DMS53 treated with DMSO at 0.1 percent for 48 hours (cell line): ENCODE measurements at regions not wholly inside any gene's neighbourhood (a gene's known extent, or its start where the extent isn't known, plus 50 kb on each side); places are given as distances from the start of the nearest gene placed in this dataset.
"Not testable (repeated sequence)": the region's sequence is repeated elsewhere in the genome, so short reads cannot be mapped to it uniquely, and the experiment has no call there.

Experiments
- DNase-seq: peaks from one replicate; lab custom pipeline; 2025; ENCODE audit not compliant: unreplicated experiment; lab: John Stamatoyannopoulos, UW

- not testable (repeated sequence) for DNase-seq
Observed at GRCh38 chr2:215889240-215889969, 123.9 kb downstream of the MREG start.

- no peak for DNase-seq
Observed at GRCh38 chr2:215888680-215889079, 124.7 kb downstream of the MREG start.

- no peak for DNase-seq
Observed at GRCh38 chr2:215887303-215887702, 126.0 kb downstream of the MREG start.

DNA sequence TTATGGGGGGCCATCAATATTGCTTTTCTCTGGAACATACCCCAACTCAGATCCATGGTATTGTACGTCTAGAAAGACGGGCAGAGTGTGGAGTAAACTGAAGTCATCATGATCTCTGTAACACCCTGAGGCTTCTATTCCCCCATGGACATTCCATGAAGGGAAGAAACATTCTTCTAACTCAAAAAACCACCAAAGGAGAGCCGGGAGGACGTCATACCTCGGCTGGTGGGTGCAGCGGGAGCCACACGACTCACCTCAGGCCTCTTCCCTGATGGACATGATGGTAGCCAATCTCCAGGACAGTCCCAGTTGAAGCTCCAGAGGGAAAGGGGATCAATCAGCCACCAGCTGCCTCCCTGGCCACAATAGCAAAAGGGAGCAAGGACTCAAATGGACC, 127.3 kb downstream of the MREG start:
- DNase-seq = no peak

DNA sequence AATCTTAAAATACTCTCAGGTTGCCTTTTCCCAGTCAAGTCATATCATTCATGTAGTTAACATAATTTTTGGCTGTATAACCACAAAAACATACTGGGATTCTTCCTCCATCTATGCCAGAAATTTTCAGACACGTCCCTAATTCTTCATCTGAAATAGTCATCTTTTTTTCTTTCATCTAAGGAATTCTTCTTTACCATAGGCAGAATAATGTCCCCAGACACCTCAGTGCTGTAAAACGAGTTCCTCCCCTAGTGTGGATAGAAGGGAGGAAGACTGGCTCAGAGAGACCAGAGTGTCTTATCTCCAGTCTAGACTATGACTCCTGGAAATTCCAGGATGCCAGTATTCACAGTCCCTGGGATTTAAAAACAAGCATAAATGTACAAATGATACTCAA, 127.8 kb downstream of the MREG start:
- DNase-seq = no peak

- no peak for DNase-seq
Observed at GRCh38 chr2:215884451-215885087, 128.8 kb downstream of the MREG start.

GRCh38 chr2:215883799-215884198, 129.6 kb downstream of the MREG start:
- no peak for DNase-seq

- no peak for DNase-seq
Observed at GRCh38 chr2:215882689-215883088, 130.7 kb downstream of the MREG start.

- no peak for DNase-seq
Observed at GRCh38 chr2:215881582-215881981, 131.8 kb downstream of the MREG start.

GRCh38 chr2:215880970-215881369, 132.4 kb downstream of the MREG start:
- DNase-seq = peak; percentile 5

DNA sequence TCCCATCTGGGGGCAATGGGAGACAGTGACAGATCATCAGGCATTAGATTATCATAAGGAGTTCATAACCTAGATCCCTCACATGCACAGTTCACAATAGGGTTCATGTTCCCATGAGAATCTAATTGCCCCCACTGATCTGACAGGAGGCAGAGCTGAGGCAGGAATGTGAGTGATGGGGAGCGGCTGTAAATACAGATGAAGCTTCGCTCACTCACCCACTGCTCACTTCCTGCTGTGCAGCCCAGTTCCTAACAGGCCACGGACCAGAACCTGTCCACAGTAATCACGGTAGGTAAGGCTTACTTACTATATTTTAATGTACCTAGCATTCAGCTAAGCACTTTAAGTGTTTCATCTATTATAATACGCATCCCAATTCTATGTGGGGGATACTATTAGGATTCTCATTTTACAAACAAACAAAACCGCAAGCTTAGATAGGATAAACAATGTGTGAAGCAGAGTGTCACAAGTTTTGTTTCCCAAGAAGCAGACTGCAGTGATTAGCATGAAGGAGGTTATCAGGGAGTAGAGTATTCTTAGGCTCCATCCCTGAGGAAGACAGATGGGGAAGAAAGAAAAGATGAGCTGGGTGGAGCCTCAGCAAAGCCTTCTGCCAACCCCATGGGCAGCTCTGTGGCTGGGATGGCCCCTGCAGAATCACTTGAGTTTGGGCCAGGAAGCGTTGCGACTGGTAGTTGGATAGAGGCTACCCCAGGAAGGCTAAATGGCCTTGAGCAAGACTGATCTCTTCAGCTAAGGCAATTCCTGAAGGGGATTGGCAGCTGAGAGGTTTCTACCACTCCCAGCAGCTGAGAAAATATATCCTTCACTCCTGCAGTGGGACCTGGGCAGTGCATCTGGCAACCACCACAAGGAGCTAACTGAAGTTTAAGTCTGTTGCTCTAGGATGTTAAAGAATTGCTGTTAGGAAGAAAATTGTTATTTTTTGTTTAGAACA, 133.1 kb downstream of the MREG start:
- DNase-seq = no peak

DNA sequence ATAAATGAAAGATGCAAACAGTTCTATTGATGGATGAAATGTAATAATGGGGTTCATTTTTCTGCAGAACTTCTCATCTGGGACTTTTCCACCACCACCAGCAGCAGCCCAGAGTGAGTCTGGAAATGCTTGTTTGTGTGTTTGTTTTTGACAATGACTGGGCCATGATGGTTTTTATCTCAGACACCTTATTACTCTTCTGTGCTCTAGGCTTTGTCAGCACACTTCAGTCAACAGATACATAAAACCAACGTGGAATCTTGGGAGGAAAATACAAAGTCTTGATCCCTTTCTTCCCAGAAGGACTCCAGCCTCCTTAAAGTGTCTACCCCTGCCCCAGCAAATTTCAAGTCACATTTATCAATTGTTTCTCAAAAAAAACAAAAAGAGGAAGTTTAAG, 134.0 kb downstream of the MREG start:
- DNase-seq = no peak

DNA sequence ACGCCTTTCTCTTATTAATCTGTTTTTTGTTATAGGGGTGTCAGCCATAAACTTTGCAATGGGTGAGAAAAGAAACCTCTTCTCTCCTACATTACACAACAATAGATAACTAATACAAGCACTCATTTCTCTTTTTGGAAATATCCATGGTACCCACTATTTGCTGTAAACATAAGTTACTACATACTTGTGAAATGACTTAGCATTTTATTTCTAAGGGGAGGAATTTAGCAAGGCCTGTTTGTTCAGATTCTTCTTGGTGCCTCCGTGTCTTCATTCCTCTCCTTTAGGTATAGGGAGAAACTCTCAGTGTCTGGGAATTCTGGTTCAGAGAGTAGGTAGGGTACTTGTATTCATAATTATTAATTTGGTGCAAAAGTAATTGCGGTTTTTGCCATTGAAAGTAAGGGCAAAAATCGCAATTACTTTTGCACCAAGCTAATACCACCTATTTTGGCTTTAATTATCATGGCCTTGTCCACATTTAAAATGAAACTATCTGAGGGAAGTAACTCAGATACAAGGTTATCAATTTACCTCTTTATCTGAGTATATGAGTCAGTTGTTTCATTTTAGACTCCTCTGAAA, 134.8 kb downstream of the MREG start:
- no peak for DNase-seq

GRCh38 chr2:215876937-215877238, 136.5 kb downstream of the MREG start:
- no peak for DNase-seq

DNA sequence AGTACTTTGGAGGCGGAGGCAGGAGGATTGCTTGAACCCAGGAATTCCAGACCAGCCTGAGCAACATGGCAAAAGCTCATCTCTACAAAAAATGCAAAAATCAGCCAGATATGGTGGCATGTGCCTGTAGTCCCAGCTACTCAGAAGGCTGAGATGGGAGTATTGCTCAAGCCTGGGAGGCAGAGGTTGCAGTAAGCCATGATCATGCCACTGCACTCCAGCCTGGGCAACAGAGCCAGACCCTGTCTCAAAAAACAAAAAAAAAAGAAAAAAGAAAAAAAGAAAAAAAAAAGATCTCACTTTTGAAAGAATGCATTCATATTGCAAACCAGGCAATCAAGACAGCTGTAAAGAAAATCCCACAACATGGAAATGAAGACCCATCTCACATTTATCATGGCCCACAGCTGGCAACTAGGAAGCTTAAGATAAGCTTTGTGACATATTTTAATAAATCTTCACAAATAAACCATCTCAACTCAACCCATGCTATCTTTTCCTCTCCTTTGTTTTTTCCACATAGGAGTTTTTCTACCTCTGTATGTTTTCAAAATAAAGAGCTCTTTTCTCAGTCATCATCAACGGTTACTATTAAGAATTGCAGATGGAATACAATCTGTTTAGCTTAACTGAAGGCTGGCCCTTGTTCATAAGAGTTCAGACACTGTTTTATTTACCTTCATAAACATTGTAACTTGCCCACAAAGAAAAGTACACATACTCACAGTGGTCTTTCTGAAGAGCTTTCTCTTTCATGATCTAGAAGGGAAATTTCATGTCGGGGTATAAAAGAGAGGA, 137.0 kb downstream of the MREG start:
- DNase-seq = no peak

GRCh38 chr2:215874418-215874817, 138.9 kb downstream of the MREG start:
- DNase-seq = no peak

DNA sequence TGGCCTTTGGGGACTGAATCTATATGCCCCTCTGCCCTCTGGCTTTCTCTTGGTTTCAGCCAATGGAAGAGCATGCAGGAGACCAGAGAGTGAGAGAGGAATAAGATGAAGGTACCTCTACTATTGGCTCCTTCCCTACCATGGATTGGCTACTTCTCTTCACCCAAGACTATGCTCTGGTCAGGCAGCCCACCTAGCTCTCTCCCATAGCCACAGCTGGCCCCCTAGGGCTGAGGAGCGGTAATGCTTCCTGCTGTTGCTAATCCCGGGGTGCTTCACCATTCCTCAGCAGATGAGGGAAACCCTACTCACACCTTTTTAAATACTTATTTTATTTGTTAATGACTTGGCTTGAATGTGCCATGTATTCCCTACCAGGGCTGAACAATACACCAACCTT, 142.4 kb downstream of the MREG start:
- no peak for DNase-seq

- no peak for DNase-seq
Observed at GRCh38 chr2:215870088-215870490, 143.3 kb downstream of the MREG start.

DNA sequence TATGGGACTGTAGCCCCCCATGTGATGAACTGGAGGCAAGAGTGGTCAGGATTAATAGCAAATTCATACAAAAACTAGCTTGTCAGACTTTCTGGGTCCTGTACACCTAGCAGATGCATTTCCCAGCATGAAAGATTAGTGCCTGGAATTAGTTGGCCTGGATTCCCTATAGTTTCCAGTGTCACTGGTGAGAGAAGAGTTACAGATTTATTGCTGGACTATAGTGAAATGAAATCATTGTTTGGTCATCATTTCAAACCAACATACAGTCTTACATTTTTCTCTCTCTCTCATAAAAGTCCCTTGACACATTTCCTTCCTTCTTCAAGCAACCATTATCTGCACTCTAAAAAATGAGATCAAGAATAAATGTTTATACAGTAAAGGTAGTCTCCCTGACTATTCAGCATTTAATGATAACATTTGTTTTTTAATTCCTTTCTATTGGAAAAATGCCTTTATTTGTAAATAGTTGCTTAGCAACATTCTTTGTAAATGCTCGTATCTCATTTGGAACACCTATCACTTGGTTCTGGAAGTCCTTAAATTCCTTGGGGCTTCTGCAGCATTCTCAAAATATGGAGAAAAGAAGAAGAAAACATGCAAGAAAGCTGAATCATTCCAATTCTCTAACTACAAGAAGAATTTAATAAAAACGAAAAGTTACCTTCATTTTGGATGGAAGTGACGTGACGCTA, 144.4 kb downstream of the MREG start:
- no peak for DNase-seq

DNA sequence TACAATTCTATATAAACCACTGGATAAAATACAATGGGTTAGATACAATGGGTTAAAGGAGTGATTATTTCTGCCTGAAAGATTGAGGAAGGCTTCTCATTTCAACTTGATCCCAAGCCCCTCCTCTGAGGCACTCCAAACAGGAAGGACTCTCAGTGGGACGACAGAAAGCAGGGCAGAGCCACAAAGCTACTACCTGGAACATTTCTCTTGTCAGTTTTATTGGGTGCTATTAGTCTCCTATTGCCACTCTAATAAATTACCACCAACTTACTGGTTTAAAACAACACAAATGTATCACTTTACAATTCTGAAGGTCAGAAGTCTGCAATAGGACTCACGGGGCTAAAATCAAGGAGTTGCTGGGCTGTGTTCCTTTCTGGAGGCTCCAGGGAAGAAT, 146.7 kb downstream of the MREG start:
- no peak for DNase-seq
